ENCODE measurements at regions not wholly inside any gene's neighbourhood (a gene's known extent, or its start where the extent isn't known, plus 50 kb on each side); places are given as distances from the start of the nearest gene placed in this dataset.
"Not testable (repeated sequence)": the region's sequence is repeated elsewhere in the genome, so short reads cannot be mapped to it uniquely, and the experiment has no call there.

DNA sequence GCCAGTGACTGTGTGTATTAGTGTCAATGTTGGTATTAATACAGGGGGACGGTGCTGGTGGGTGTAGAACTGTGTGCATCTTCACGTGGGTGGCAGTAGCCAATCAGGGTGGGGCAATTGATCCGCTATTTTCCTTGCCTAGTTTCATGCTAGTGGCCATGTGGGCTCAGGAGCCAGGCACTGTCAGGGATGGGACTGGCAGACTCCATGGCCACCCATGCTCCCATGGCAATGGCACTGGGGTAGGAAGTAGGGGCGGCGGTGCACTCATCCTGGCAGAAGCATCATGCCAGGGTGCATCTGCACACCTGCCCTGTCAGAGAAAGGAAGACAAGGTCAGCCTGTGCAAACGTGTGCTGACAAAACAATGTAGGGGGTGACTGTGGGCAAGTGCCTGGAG, 122.1 kb upstream of the MAGEC2 start:
- 77 to 94% methylated on average over 2 to 6 of the region's 6 CpGs for WGBS, 2 donors
- no peak for DNase-seq (ENCODE audit: low spot score in 2 of 2)
- intact Hi-C loops (cut with DNase I; ENCODE audit: low total_unique reads): no loop called here
- TF ChIP-seq POLR2A (IDR thresholded peaks at IDR 0.05): no peak
- TF ChIP-seq, protein P1, sequence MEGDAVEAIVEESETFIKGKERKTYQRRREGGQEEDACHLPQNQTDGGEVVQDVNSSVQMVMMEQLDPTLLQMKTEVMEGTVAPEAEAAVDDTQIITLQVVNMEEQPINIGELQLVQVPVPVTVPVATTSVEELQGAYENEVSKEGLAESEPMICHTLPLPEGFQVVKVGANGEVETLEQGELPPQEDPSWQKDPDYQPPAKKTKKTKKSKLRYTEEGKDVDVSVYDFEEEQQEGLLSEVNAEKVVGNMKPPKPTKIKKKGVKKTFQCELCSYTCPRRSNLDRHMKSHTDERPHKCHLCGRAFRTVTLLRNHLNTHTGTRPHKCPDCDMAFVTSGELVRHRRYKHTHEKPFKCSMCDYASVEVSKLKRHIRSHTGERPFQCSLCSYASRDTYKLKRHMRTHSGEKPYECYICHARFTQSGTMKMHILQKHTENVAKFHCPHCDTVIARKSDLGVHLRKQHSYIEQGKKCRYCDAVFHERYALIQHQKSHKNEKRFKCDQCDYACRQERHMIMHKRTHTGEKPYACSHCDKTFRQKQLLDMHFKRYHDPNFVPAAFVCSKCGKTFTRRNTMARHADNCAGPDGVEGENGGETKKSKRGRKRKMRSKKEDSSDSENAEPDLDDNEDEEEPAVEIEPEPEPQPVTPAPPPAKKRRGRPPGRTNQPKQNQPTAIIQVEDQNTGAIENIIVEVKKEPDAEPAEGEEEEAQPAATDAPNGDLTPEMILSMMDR (IDR thresholded peaks at IDR 0.05): no peak
- H3K4me3 ChIP-seq (ENCODE audit: low read depth, poor library complexity, severe bottlenecking): no peak overlapping the region

DNA sequence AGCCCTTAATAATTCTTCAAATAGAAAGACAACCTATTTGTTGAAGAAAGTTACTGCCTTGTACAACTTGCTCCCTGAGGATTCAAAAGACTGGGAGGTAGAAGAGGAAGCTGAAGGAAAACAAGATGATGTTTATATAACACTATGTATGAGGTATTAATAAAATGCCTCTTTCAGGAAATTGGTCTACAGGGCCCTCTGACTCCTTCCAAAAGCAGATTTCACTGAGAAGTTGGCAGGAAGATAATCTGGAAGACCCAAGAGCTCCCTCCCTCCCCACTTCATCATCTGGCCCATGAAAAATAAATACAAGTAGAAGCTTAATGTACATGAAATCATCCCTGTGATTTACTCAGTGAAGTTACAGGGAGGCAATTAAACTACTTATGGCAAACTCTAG, 107.5 kb upstream of the MAGEC2 start:
- TF ChIP-seq, protein P1 (IDR thresholded peaks at IDR 0.05): no peak
- no peak for TF ChIP-seq POLR2A (IDR thresholded peaks at IDR 0.05)
- intact Hi-C loops (cut with DNase I; ENCODE audit: low total_unique reads): no loop called here
- no peak overlapping the region for H3K4me3 ChIP-seq (ENCODE audit: low read depth, poor library complexity, severe bottlenecking)
- no peak for DNase-seq (ENCODE audit: low spot score in 2 of 2)

DNA sequence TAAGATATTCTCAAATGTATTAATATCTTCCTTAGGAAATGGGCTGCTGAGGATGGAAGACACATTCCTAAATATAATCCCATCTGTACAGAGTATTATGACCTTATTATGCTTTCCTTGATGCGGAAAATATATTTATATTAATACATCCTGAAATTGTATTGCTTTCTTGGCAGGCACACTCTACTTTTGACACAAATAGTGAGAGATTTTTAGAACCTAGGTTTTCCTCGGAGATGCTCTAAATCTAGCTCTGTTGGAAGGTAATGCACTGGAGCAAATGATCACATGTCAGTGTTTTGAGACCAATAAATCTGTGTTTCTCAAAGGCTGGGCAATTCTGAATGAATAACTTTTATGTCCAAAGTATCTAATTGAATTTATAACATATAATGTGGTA, 94.3 kb upstream of the MAGEC2 start:
- 82 to 86% methylated on average over 2 of the region's 2 CpGs for WGBS, 2 donors
- TF ChIP-seq, protein P1 (IDR thresholded peaks at IDR 0.05): no peak
- TF ChIP-seq POLR2A (IDR thresholded peaks at IDR 0.05): no peak
- no peak overlapping the region for H3K4me3 ChIP-seq (ENCODE audit: low read depth, poor library complexity, severe bottlenecking)
- intact Hi-C loops (cut with DNase I; ENCODE audit: low total_unique reads): no loop called here
- no peak for DNase-seq (ENCODE audit: low spot score in 2 of 2)

DNA sequence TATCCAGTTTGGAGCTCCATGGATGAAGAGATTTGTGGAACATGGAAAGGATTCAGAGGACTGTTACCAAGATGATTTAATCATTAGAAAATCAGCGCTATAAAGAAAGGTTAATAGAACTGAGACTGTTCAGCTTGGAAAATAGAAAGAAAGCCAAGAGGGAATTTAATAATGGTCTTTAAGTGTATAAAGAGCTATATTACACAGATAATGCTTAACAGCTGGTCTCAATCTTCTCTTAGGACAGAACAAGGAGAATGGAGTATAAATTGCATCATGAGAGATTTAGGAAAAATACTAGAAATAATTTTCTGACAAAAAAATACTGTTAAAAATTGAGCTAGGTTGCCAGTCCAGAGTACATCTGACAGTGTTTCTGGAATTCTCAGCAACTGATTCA, 91.3 kb upstream of the MAGEC2 start:
- DNase-seq (ENCODE audit: low spot score in 2 of 2): no peak
- intact Hi-C loops (cut with DNase I; ENCODE audit: low total_unique reads): no loop called here
- no peak overlapping the region for H3K4me3 ChIP-seq (ENCODE audit: low read depth, poor library complexity, severe bottlenecking)
- WGBS, 2 donors: 63 to 64% methylated on average over 1 of the region's 1 CpG
- TF ChIP-seq POLR2A (IDR thresholded peaks at IDR 0.05): no peak
- TF ChIP-seq, protein P1 (IDR thresholded peaks at IDR 0.05): no peak

DNA sequence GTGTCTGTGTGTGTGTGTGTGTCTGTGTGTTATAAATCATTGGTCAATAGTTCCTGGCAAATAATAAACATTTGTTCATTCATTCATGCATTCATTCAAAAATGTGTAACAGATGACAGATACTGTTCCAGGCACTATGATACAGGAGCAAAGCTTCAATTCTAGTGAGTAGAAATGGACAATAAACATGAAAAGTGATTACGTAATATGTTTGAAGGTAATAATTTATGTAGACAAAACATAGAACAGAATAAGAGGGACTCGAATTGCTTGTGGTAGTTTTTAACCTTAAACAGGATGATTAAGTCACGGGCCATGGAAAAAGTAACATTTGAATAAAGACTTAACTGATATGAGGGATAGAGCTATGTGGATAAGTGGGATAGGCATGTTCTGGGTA, 90.1 kb upstream of the MAGEC2 start:
- WGBS, 2 donors: 78 to 79% methylated on average over 3 of the region's 3 CpGs
- no peak for DNase-seq (ENCODE audit: low spot score in 2 of 2)
- intact Hi-C loops (cut with DNase I; ENCODE audit: low total_unique reads): no loop called here
- no peak overlapping the region for H3K4me3 ChIP-seq (ENCODE audit: low read depth, poor library complexity, severe bottlenecking)
- no peak for TF ChIP-seq POLR2A (IDR thresholded peaks at IDR 0.05)
- TF ChIP-seq, protein P1 (IDR thresholded peaks at IDR 0.05): no peak

DNA sequence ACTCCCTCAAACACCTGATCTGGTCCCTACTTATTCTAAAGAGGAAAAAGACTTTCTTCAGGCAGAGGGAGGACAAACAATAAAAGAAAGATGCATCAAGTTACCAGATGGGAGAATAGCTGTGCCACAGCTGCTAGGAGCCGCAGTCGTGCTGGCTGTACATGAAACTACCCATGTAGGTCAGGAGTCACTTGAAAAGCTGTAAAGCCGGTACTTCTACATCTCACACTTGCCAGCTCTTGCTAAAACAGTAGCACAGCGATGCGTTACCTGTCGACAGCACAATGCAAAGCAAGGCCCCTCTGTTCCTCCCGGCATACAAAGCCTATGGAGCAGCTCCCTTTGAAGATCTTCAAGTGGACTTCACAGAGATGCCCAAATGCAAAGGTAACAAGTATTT, 65.1 kb upstream of the MAGEC2 start:
- H3K4me3 ChIP-seq (ENCODE audit: low read depth, poor library complexity, severe bottlenecking); DNase-seq (ENCODE audit: low spot score in 2 of 2); intact Hi-C loops (cut with DNase I; ENCODE audit: low total_unique reads): not testable (repeated sequence)
- WGBS, 2 donors: 74 to 83% methylated on average over 7 of the region's 7 CpGs

Data from lower leg skin (tissue), 4 donors.